Upper lobe of left lung (tissue), 4 donors: ENCODE measurements at regions not wholly inside any gene's neighbourhood (a gene's known extent, or its start where the extent isn't known, plus 50 kb on each side); places are given as distances from the start of the nearest gene placed in this dataset.

ENCODE experiments used
- CTCF ChIP-seq, 6 experiments: fragments of 450-650 bp in 4 of 6; fragments of 200-600 bp in 2 of 6; sonication (generic) in 2 of 6; IDR thresholded peaks; one replicate each; pipeline ENCODE4 v1.5.1; 2016 to 2019; ENCODE audit warnings: antibody characterized with exemption in 6 of 6
- EP300 ChIP-seq, 4 donors: sonication (generic); formaldehyde crosslinking; IDR thresholded peaks; one replicate each; pipeline ENCODE4 v1.5.1; 2017; ENCODE audit warnings: antibody characterized with exemption in 4 of 4, control low read depth in 2 of 4
- POLR2A ChIP-seq, 4 donors: fragments of 450-650 bp; IDR thresholded peaks; one replicate each; pipeline ENCODE4 v1.5.1; 2016 to 2017; ENCODE audit warnings: antibody characterized with exemption in 4 of 4, mild to moderate bottlenecking in 2 of 4
- POLR2AphosphoS5 ChIP-seq, 2 donors: sonication (generic); formaldehyde crosslinking; IDR thresholded peaks; one replicate each; pipeline ENCODE4 v1.5.1; 2017; ENCODE audit warnings: antibody characterized with exemption in 2 of 2

- TF ChIP-seq CTCF (IDR thresholded peaks at IDR 0.05) (no peak), POLR2AphosphoS5 (IDR thresholded peaks at IDR 0.05) (no peak), POLR2A (IDR thresholded peaks at IDR 0.05) (no peak), EP300 (IDR thresholded peaks at IDR 0.05) (no peak)
Observed at GRCh38 chr22:27685970-27686369, 115.6 kb downstream of the MN1 start.
